HG03095 (cell line): ENCODE measurements at regions not wholly inside any gene's neighbourhood (a gene's known extent, or its start where the extent isn't known, plus 50 kb on each side); places are given as distances from the start of the nearest gene placed in this dataset.
"Not testable (repeated sequence)": the region's sequence is repeated elsewhere in the genome, so short reads cannot be mapped to it uniquely, and the experiment has no call there.

Experiments used
- ATAC-seq: cut with Tn5 transposase; IDR thresholded peaks from one replicate; pipeline ENCODE4 v1.9.1; 2021; ENCODE audit warnings: moderate library complexity; ENCODE audit not compliant: unreplicated experiment

- ATAC-seq, result no peak
These were observed 1602.0 kb downstream of the GRIK2 start for GRCh38 chr6:102995491-102995890.

GRCh38 chr6:102994866-102995265 lies 1601.4 kb downstream of the GRIK2 start:
- ATAC-seq, result no peak

- no peak for ATAC-seq
These were observed 1592.6 kb downstream of the GRIK2 start for GRCh38 chr6:102986086-102986485.

GRCh38 chr6:102984357-102984756 lies 1590.8 kb downstream of the GRIK2 start:
- no peak for ATAC-seq

- no peak for ATAC-seq
These were observed 1588.0 kb downstream of the GRIK2 start for GRCh38 chr6:102981490-102982015.

GRCh38 chr6:102980951-102981350 lies 1587.4 kb downstream of the GRIK2 start:
- no peak for ATAC-seq

- ATAC-seq, result no peak
These were observed 1568.4 kb downstream of the GRIK2 start for GRCh38 chr6:102961902-102962301.

GRCh38 chr6:102950967-102951366 lies 1557.5 kb downstream of the GRIK2 start:
- no peak for ATAC-seq

- no peak for ATAC-seq
These were observed 1551.0 kb downstream of the GRIK2 start for GRCh38 chr6:102944475-102944874.

- ATAC-seq, result no peak
These were observed 1548.7 kb downstream of the GRIK2 start for GRCh38 chr6:102942206-102942605.

GRCh38 chr6:102936959-102937358 lies 1543.5 kb downstream of the GRIK2 start:
- no peak for ATAC-seq

GRCh38 chr6:102928109-102928508 lies 1534.6 kb downstream of the GRIK2 start:
- no peak for ATAC-seq

- ATAC-seq, result no peak
These were observed 1524.7 kb downstream of the GRIK2 start for GRCh38 chr6:102918161-102918560.

- no peak for ATAC-seq
These were observed 1518.1 kb downstream of the GRIK2 start for GRCh38 chr6:102911571-102911970.

- not testable (repeated sequence) for ATAC-seq
These were observed 1517.2 kb downstream of the GRIK2 start for GRCh38 chr6:102910701-102911139.

GRCh38 chr6:102907181-102907580 lies 1513.7 kb downstream of the GRIK2 start:
- no peak for ATAC-seq

- ATAC-seq, result no peak
These were observed 1509.0 kb downstream of the GRIK2 start for GRCh38 chr6:102902471-102902870.

GRCh38 chr6:102895683-102896082 lies 1502.2 kb downstream of the GRIK2 start:
- ATAC-seq, result no peak

GRCh38 chr6:102885165-102885564 lies 1491.7 kb downstream of the GRIK2 start:
- no peak for ATAC-seq

GRCh38 chr6:102853249-102853955 lies 1459.9 kb downstream of the GRIK2 start:
- ATAC-seq, result no peak

GRCh38 chr6:102848796-102849195 lies 1455.3 kb downstream of the GRIK2 start:
- ATAC-seq, result no peak

- no peak for ATAC-seq
These were observed 1454.7 kb downstream of the GRIK2 start for GRCh38 chr6:102848210-102848609.

GRCh38 chr6:102841060-102841459 lies 1447.6 kb downstream of the GRIK2 start:
- no peak for ATAC-seq
